OCI-LY3 (cell line): ENCODE measurements at regions not wholly inside any gene's neighbourhood (a gene's known extent, or its start where the extent isn't known, plus 50 kb on each side); places are given as distances from the start of the nearest gene placed in this dataset.

Experiments
- H2AFZ ChIP-seq: fragments of 200-600, 300-600 bp; shearing (Covaris generic); 2 replicates; pipeline ENCODE4 v1.6.0; 2014; ENCODE audit warnings: antibody characterized with exemption, low read depth, low read length
- H3K27ac ChIP-seq: fragments of 200-600, 300-600 bp; sonication (generic); 2 replicates; pipeline ENCODE4 v1.5.1; 2014; ENCODE audit warnings: mild to moderate bottlenecking, low read length, moderate library complexity, mixed read lengths
- H3K27me3 ChIP-seq: fragments of 200-600, 300-600 bp; sonication (generic); 2 replicates; pipeline ENCODE4 v1.6.1; 2014; ENCODE audit warnings: low read depth, low read length, mixed read lengths
- H3K36me3 ChIP-seq: fragments of 200-600, 300-600 bp; sonication (generic); replicated peaks from 2 replicates; pipeline ENCODE3; 2014; ENCODE audit warnings: low read depth, low read length, mixed read lengths
- H3K4me1 ChIP-seq: fragments of 300-600, 200-600 bp; sonication (generic); 2 replicates; pipeline ENCODE4 v1.6.1; 2014; ENCODE audit warnings: low read length, mixed read lengths
- H3K4me2 ChIP-seq: fragments of 200-600, 300-600 bp; sonication (generic); 2 replicates; pipeline ENCODE4 v1.6.1; 2014; ENCODE audit warnings: low read length, mixed read lengths
- H3K4me3 ChIP-seq: fragments of 300-600, 200-600 bp; sonication (generic); 2 replicates; pipeline ENCODE4 v1.5.1; 2014; ENCODE audit warnings: antibody characterized with exemption, mild to moderate bottlenecking, low read length, moderate library complexity
- H3K79me2 ChIP-seq: fragments of 300-600, 200-600 bp; shearing (Covaris generic); 2 replicates; pipeline ENCODE4 v1.6.1; 2014; ENCODE audit warnings: mild to moderate bottlenecking, low read length, mixed read lengths
- H3K9ac ChIP-seq: fragments of 300-600, 200-600 bp; shearing (Covaris generic); 2 replicates; pipeline ENCODE4 v1.6.0; 2014; ENCODE audit warnings: mild to moderate bottlenecking, low read length, moderate library complexity
- H3K9me3 ChIP-seq: fragments of 200-600, 300-600 bp; shearing (Covaris generic); 2 replicates; pipeline ENCODE4 v1.6.1; 2014; ENCODE audit warnings: low read length, mixed read lengths; ENCODE audit not compliant: insufficient read depth
- H4K20me1 ChIP-seq: fragments of 200-600, 300-600 bp; sonication (generic); 2 replicates; pipeline ENCODE4 v1.6.1; 2016; ENCODE audit warnings: low read length, mixed read lengths; ENCODE audit not compliant: insufficient read depth
- CTCF ChIP-seq: fragments of 200-600, 300-600 bp; sonication (generic); IDR thresholded peaks from 2 replicates; pipeline ENCODE4 v1.5.1; 2014; ENCODE audit warnings: antibody characterized with exemption, low read length, low read depth
- EZH2phosphoT487 ChIP-seq: fragments of 200-600 bp; shearing (Covaris generic); IDR thresholded peaks from 2 replicates; pipeline ENCODE4 v1.6.1; 2018; ENCODE audit warnings: antibody characterized with exemption, mixed run types, low read depth

- no peaks in the 10 kb centered on the region for H4K20me1 ChIP-seq
- no peak overlapping the region for H3K27ac ChIP-seq
- no peaks in the 10 kb centered on the region for H3K9me3 ChIP-seq
- H3K4me3 ChIP-seq = no peak overlapping the region
- H2AFZ ChIP-seq = no peak overlapping the region
- H3K4me1 ChIP-seq = peaks cover 34% of the 10 kb centered on the region
- no peak overlapping the region for H3K9ac ChIP-seq
- H3K36me3 ChIP-seq = no peaks in the 10 kb centered on the region
- peak overlapping the region; percentile 12 for H3K4me2 ChIP-seq
- H3K27me3 ChIP-seq = no peaks in the 10 kb centered on the region
- H3K79me2 ChIP-seq = no peaks in the 10 kb centered on the region
- TF ChIP-seq CTCF (no peak), EZH2phosphoT487 (no peak)
Measured at GRCh38 chr6:55040102-55040848, 134.0 kb upstream of the HCRTR2 start.

GRCh38 chr6:55046869-55047422 lies 127.4 kb upstream of the HCRTR2 start:
- peak overlapping the region; percentile 82 for H3K27ac ChIP-seq
- peak overlapping the region; percentile 60 for H3K4me2 ChIP-seq
- H3K36me3 ChIP-seq = no peaks in the 10 kb centered on the region
- peaks cover 38% of the 10 kb centered on the region for H3K4me1 ChIP-seq
- H3K9me3 ChIP-seq = no peaks in the 10 kb centered on the region
- H3K9ac ChIP-seq = peak overlapping the region; percentile 31; the same call in 1 of the 2 replicates
- 0 out of 2 replicates have a peak overlapping the region, but pooled peaks have one; percentile 1 for H2AFZ ChIP-seq
- H3K27me3 ChIP-seq = no peaks in the 10 kb centered on the region
- H3K79me2 ChIP-seq = no peaks in the 10 kb centered on the region
- TF ChIP-seq EZH2phosphoT487 = no peak
- no peak for TF ChIP-seq CTCF
- no peaks in the 10 kb centered on the region for H4K20me1 ChIP-seq
- H3K4me3 ChIP-seq = peak overlapping the region; percentile 23; the same call in 1 of the 2 replicates

- H3K36me3 ChIP-seq = no peaks in the 10 kb centered on the region
Measured at GRCh38 chr6:55047451-55048044, 126.8 kb upstream of the HCRTR2 start.

More at GRCh38 chr6:55047451-55048044, 126.8 kb upstream of the HCRTR2 start:
- no peaks in the 10 kb centered on the region for H3K79me2 ChIP-seq
- TF ChIP-seq EZH2phosphoT487 = no peak
- 0 out of 2 replicates have a peak, but pooled peaks have one; percentile 14 for TF ChIP-seq CTCF
- H2AFZ ChIP-seq = no peak overlapping the region
- H3K9me3 ChIP-seq = no peaks in the 10 kb centered on the region
- H3K27ac ChIP-seq = peak overlapping the region; percentile 82
- peak overlapping the region; percentile 60 for H3K4me2 ChIP-seq
- H3K9ac ChIP-seq = peak overlapping the region; percentile 31; the same call in 1 of the 2 replicates
- peak overlapping the region; percentile 23; the same call in 1 of the 2 replicates for H3K4me3 ChIP-seq
- no peaks in the 10 kb centered on the region for H4K20me1 ChIP-seq
- no peaks in the 10 kb centered on the region for H3K27me3 ChIP-seq
- peaks cover 32% of the 10 kb centered on the region for H3K4me1 ChIP-seq
